ENCODE measurements at regions not wholly inside any gene's neighbourhood (a gene's known extent, or its start where the extent isn't known, plus 50 kb on each side); places are given as distances from the start of the nearest gene placed in this dataset.
"Not testable (repeated sequence)": the region's sequence is repeated elsewhere in the genome, so short reads cannot be mapped to it uniquely, and the experiment has no call there.

DNA sequence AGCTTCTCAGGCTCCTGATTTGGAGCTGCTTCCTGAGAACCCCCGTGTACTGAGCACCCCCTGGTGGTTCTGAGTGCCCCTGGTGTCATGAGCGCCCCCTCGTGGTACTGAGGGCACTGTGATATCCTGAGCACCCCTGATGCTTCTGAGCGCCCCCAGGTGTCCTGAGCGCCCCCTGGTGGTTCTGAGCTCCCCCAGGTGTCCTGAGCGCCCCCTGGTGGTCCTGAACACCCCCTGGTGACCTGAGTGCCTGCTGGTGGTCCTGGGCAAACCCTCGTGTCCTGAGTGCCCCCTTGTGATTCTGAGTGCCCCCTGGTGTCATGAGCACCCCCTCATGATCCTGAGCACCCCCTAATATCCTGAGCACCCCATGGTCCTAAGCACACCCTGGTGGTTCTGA lies 502.1 kb downstream of the TP53TG3F start:
- BruUV-seq (replicated peaks); POLR2A ChIA-PET: not testable (repeated sequence)

GRCh38 chr16:33965534-33965933 lies 506.1 kb downstream of the TP53TG3F start:
- H3K4me1 ChIP-seq (ENCODE audit: control insufficient read depth, insufficient read depth, low read length); H3K27ac ChIP-seq (ENCODE audit: control insufficient read depth, insufficient read depth); DNase-seq (ENCODE audit: low read depth, low spot score); CTCF ChIA-PET; H3K27me3 ChIP-seq (replicated peaks in 1 of 2; ENCODE audit: control insufficient read depth in 2 of 2, insufficient read depth in 2 of 2, low read length in 1 of 2); SMC1A ChIA-PET (ENCODE audit: uncharacterized antibody, unreplicated experiment); H3K36me3 ChIP-seq (ENCODE audit: control insufficient read depth in 2 of 2, insufficient read depth in 2 of 2, low read length in 1 of 2); FAIRE-seq; H3K79me2 ChIP-seq (ENCODE audit: control insufficient read depth, insufficient read depth, low read length); H3K4me2 ChIP-seq (ENCODE audit: control insufficient read depth, insufficient read depth); POLR2A ChIA-PET; RAD21 ChIA-PET (ENCODE audit: unreplicated experiment); H2AFZ ChIP-seq (ENCODE audit: control insufficient read depth, low read depth, low read length); H3K4me3 ChIP-seq; BruUV-seq (replicated peaks); ATAC-seq; H3K9ac ChIP-seq (ENCODE audit: control insufficient read depth, insufficient read depth, low read length); H3K9me3 ChIP-seq (replicated peaks; ENCODE audit: control insufficient read depth, insufficient read depth, low read length); intact Hi-C loops (cut with micrococcal nuclease; ENCODE audit: unreplicated experiment); in situ Hi-C loops (cut with MboI); H4K20me1 ChIP-seq (ENCODE audit: control insufficient read depth, insufficient read depth): not testable (repeated sequence)
- WGBS (ENCODE audit: insufficient coverage, insufficient replicate concordance, low lambda C conversion rate, missing lambda C conversion rate): no CpG with 5 or more reads among the region's 2 CpGs

More for the DNA sequence above, 502.1 kb downstream of the TP53TG3F start:
- H2AFZ ChIP-seq (ENCODE audit: control insufficient read depth, low read depth, low read length); intact Hi-C loops (cut with micrococcal nuclease; ENCODE audit: unreplicated experiment); DNase-seq (ENCODE audit: low read depth, low spot score); H3K27me3 ChIP-seq (replicated peaks in 1 of 2; ENCODE audit: control insufficient read depth in 2 of 2, insufficient read depth in 2 of 2, low read length in 1 of 2); H4K20me1 ChIP-seq (ENCODE audit: control insufficient read depth, insufficient read depth); FAIRE-seq; ATAC-seq; H3K4me3 ChIP-seq; SMC1A ChIA-PET (ENCODE audit: uncharacterized antibody, unreplicated experiment); H3K4me2 ChIP-seq (ENCODE audit: control insufficient read depth, insufficient read depth); H3K4me1 ChIP-seq (ENCODE audit: control insufficient read depth, insufficient read depth, low read length); H3K79me2 ChIP-seq (ENCODE audit: control insufficient read depth, insufficient read depth, low read length); H3K9me3 ChIP-seq (replicated peaks; ENCODE audit: control insufficient read depth, insufficient read depth, low read length); H3K9ac ChIP-seq (ENCODE audit: control insufficient read depth, insufficient read depth, low read length); in situ Hi-C loops (cut with MboI); H3K27ac ChIP-seq (ENCODE audit: control insufficient read depth, insufficient read depth); RAD21 ChIA-PET (ENCODE audit: unreplicated experiment); H3K36me3 ChIP-seq (ENCODE audit: control insufficient read depth in 2 of 2, insufficient read depth in 2 of 2, low read length in 1 of 2); CTCF ChIA-PET: not testable (repeated sequence)
- 2% methylated on average over 4 of the region's 7 CpGs for WGBS (ENCODE audit: insufficient coverage, insufficient replicate concordance, low lambda C conversion rate, missing lambda C conversion rate)

DNA sequence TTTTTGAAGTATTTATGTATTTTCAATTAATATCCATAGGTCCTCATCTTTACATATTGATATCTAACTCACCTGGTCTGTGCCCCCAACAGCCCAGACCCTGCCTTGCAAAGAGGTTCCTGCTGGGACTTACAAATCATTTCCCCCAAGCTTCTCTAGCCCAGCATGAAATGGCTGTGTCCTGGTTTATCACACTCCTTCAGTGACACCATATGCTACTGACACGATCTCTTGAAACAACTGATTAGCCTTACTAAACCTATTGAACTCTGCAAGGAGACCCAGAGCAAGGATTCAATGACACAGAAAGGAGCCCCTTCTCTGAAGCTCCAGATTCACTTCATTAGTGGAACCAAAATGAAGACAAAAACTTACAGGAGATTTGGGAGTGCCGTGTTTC lies 507.4 kb downstream of the TP53TG3F start:
- POLR2A ChIA-PET; H3K36me3 ChIP-seq (ENCODE audit: control insufficient read depth in 2 of 2, insufficient read depth in 2 of 2, low read length in 1 of 2); DNase-seq (ENCODE audit: low read depth, low spot score); H3K4me1 ChIP-seq (ENCODE audit: control insufficient read depth, insufficient read depth, low read length); H3K9ac ChIP-seq (ENCODE audit: control insufficient read depth, insufficient read depth, low read length); intact Hi-C loops (cut with micrococcal nuclease; ENCODE audit: unreplicated experiment); H2AFZ ChIP-seq (ENCODE audit: control insufficient read depth, low read depth, low read length); H3K27me3 ChIP-seq (replicated peaks in 1 of 2; ENCODE audit: control insufficient read depth in 2 of 2, insufficient read depth in 2 of 2, low read length in 1 of 2); H3K4me3 ChIP-seq; FAIRE-seq; BruUV-seq (replicated peaks); SMC1A ChIA-PET (ENCODE audit: uncharacterized antibody, unreplicated experiment); CTCF ChIA-PET; H3K79me2 ChIP-seq (ENCODE audit: control insufficient read depth, insufficient read depth, low read length); H3K4me2 ChIP-seq (ENCODE audit: control insufficient read depth, insufficient read depth); H3K9me3 ChIP-seq (replicated peaks; ENCODE audit: control insufficient read depth, insufficient read depth, low read length); RAD21 ChIA-PET (ENCODE audit: unreplicated experiment); in situ Hi-C loops (cut with MboI); H3K27ac ChIP-seq (ENCODE audit: control insufficient read depth, insufficient read depth); H4K20me1 ChIP-seq (ENCODE audit: control insufficient read depth, insufficient read depth); ATAC-seq: not testable (repeated sequence)
- 32% methylated on average over 1 of the region's 2 CpGs for WGBS (ENCODE audit: insufficient coverage, insufficient replicate concordance, low lambda C conversion rate, missing lambda C conversion rate)

DNA sequence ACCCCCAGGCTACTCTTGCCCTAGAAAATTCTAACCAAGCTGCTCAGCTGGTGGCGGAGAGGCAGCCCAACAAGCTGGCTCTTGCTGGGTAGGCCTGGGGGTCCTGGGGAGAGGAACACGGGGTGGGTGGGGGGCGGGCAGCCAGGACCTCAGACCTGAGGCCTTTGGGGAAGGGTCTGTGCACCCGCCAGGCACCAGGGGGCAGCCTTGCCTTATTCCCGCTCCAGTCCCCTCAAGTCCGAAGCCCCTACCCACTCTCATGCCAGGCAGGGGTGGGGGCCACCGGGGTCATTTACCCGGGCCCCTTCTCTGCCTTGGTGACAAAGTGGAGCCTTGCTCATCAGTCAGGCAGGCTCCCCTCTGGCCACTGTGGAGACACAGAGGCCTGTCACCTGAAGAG lies 515.1 kb downstream of the TP53TG3F start:
- CTCF ChIA-PET; FAIRE-seq; H3K36me3 ChIP-seq (ENCODE audit: control insufficient read depth in 2 of 2, insufficient read depth in 2 of 2, low read length in 1 of 2); H4K20me1 ChIP-seq (ENCODE audit: control insufficient read depth, insufficient read depth); H3K9me3 ChIP-seq (replicated peaks; ENCODE audit: control insufficient read depth, insufficient read depth, low read length); in situ Hi-C loops (cut with MboI); RAD21 ChIA-PET (ENCODE audit: unreplicated experiment); ATAC-seq; H3K27ac ChIP-seq (ENCODE audit: control insufficient read depth, insufficient read depth); H3K4me1 ChIP-seq (ENCODE audit: control insufficient read depth, insufficient read depth, low read length); intact Hi-C loops (cut with micrococcal nuclease; ENCODE audit: unreplicated experiment); SMC1A ChIA-PET (ENCODE audit: uncharacterized antibody, unreplicated experiment); H3K27me3 ChIP-seq (replicated peaks in 1 of 2; ENCODE audit: control insufficient read depth in 2 of 2, insufficient read depth in 2 of 2, low read length in 1 of 2); POLR2A ChIA-PET; DNase-seq (ENCODE audit: low read depth, low spot score); H3K79me2 ChIP-seq (ENCODE audit: control insufficient read depth, insufficient read depth, low read length); H2AFZ ChIP-seq (ENCODE audit: control insufficient read depth, low read depth, low read length); H3K4me2 ChIP-seq (ENCODE audit: control insufficient read depth, insufficient read depth); H3K9ac ChIP-seq (ENCODE audit: control insufficient read depth, insufficient read depth, low read length); BruUV-seq (replicated peaks); H3K4me3 ChIP-seq: not testable (repeated sequence)
- WGBS (ENCODE audit: insufficient coverage, insufficient replicate concordance, low lambda C conversion rate, missing lambda C conversion rate): no CpG with 5 or more reads among the region's 8 CpGs
